Upper lobe of left lung (tissue), 6 donors: ENCODE measurements at regions not wholly inside any gene's neighbourhood (a gene's known extent, or its start where the extent isn't known, plus 50 kb on each side); places are given as distances from the start of the nearest gene placed in this dataset.

Experiments
- ATAC-seq, 2 donors: fragments of 200-7000 bp; cut with Tn5 transposase; one replicate each; pipeline ENCODE4 v1.9.1; 2022; ENCODE audit warnings: mild to moderate bottlenecking in 2 of 2, moderate library complexity in 2 of 2; ENCODE audit not compliant: low FRiP score in 2 of 2
- DNase-seq, 2 donors: peaks; one replicate each; pipeline ENCODE4 v3.0.0-alpha.2; 2019 to 2020
- H3K27ac ChIP-seq, 4 donors: fragments of 200-600 bp; sonication (generic); one replicate each; pipeline ENCODE4 v1.5.1; 2016 to 2019
- H3K27me3 ChIP-seq, 4 donors: fragments of 200-600 bp; sonication (generic); one replicate each; pipeline ENCODE4 v1.5.1; 2017 to 2019
- H3K36me3 ChIP-seq, 4 donors: fragments of 200-600 bp; sonication (generic); one replicate each; pipeline ENCODE4 v1.5.1; 2016 to 2019
- H3K4me1 ChIP-seq, 4 donors: fragments of 200-600 bp; sonication (generic); one replicate each; pipeline ENCODE4 v1.5.1; 2018 to 2019
- H3K4me3 ChIP-seq, 4 donors: fragments of 200-600 bp; sonication (generic); one replicate each; pipeline ENCODE4 v1.5.1; 2017 to 2019; ENCODE audit warnings: mild to moderate bottlenecking in 2 of 4, moderate library complexity in 1 of 4
- H3K9me3 ChIP-seq, 4 donors: fragments of 200-600 bp; sonication (generic); one replicate each; pipeline ENCODE4 v1.5.1; 2018 to 2019
- EP300 ChIP-seq, 4 donors: sonication (generic); formaldehyde crosslinking; IDR thresholded peaks; one replicate each; pipeline ENCODE4 v1.5.1; 2017; ENCODE audit warnings: antibody characterized with exemption in 4 of 4, control low read depth in 2 of 4
- POLR2A ChIP-seq, 4 donors: fragments of 450-650 bp; IDR thresholded peaks; one replicate each; pipeline ENCODE4 v1.5.1; 2016 to 2017; ENCODE audit warnings: antibody characterized with exemption in 4 of 4, mild to moderate bottlenecking in 2 of 4
- POLR2AphosphoS5 ChIP-seq, 2 donors: sonication (generic); formaldehyde crosslinking; IDR thresholded peaks; one replicate each; pipeline ENCODE4 v1.5.1; 2017; ENCODE audit warnings: antibody characterized with exemption in 2 of 2
- WGBS, 2 donors: methylation state at CpG; one replicate each; pipeline ENCODE4 v1.1.5; 2017 to 2018; 5-methylcytosine and 5-hydroxymethylcytosine counted together
- TF ChIP-seq, protein P1 (sequence below), 6 experiments: fragments of 450-650 bp in 4 of 6; fragments of 200-600 bp in 2 of 6; sonication (generic) in 2 of 6; IDR thresholded peaks; one replicate each; pipeline ENCODE4 v1.5.1; 2016 to 2019; ENCODE audit warnings: antibody characterized with exemption in 6 of 6
- donor health status: DM: no; HTN: no; CAD: no; lungs with moderate emphysema.
- donor health status: DM: no; HTN: yes; CAD: no; lungs with severe emphysema.

DNA sequence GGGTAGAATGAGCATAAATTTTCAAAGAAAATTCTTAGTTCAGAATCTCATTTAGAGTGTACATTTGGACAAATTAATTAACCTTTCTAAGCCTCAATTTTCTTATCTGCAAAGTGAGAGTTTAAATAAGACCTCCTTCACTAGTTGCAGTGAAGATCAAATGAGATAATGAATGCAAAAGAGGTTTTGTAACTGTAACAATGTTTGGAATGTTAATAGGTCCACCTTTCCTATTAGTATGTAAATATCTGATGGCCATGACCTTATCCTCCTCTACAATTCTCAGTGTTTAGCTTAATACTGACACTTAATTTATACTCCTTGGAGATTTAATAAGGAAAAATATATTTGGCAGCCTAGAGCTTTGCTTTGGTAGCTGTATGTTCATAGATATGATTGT is 138.8 kb downstream of the GABRG1 start:
- DNase-seq (no peak), ATAC-seq (no peak)
- Histone ChIP-seq H3K27ac (no peak overlapping the region), H3K9me3 (no peaks in the 10 kb centered on the region), H3K4me3 (no peak overlapping the region), H3K4me1 (no peaks in the 10 kb centered on the region), H3K36me3 (no peaks in the 10 kb centered on the region), H3K27me3 (no peaks in the 10 kb centered on the region)
- TF ChIP-seq EP300 (IDR thresholded peaks at IDR 0.05) (no peak), POLR2AphosphoS5 (IDR thresholded peaks at IDR 0.05) (no peak), POLR2A (IDR thresholded peaks at IDR 0.05) (no peak)
- TF ChIP-seq, protein P1, sequence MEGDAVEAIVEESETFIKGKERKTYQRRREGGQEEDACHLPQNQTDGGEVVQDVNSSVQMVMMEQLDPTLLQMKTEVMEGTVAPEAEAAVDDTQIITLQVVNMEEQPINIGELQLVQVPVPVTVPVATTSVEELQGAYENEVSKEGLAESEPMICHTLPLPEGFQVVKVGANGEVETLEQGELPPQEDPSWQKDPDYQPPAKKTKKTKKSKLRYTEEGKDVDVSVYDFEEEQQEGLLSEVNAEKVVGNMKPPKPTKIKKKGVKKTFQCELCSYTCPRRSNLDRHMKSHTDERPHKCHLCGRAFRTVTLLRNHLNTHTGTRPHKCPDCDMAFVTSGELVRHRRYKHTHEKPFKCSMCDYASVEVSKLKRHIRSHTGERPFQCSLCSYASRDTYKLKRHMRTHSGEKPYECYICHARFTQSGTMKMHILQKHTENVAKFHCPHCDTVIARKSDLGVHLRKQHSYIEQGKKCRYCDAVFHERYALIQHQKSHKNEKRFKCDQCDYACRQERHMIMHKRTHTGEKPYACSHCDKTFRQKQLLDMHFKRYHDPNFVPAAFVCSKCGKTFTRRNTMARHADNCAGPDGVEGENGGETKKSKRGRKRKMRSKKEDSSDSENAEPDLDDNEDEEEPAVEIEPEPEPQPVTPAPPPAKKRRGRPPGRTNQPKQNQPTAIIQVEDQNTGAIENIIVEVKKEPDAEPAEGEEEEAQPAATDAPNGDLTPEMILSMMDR (IDR thresholded peaks at IDR 0.05): no peak

DNA sequence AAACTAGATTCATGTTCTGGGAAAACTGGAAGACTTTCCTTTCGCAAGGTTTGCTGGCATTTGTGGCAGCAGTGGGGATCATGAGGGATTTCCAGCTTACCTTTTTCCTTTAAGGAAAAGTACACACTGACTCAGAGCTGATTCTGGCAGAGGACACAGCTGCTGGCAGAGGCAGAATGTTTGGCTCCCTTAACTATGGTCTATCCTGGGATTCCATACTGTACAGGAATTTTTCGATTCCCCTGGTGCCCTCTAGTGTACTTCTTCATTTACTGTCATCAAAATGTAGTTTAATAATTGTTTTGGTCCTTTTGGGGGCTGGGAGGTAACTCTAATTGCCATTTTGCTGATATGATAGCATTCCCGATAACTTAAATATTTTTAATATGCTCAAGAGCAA is 152.7 kb downstream of the GABRG1 start:
- Histone ChIP-seq H3K27me3 (no peaks in the 10 kb centered on the region), H3K4me1 (no peaks in the 10 kb centered on the region), H3K36me3 (no peaks in the 10 kb centered on the region), H3K9me3 (peaks cover 0 to 22% (median 9%) of the 10 kb centered on the region in 4 donors), H3K27ac (no peak overlapping the region), H3K4me3 (no peak overlapping the region)
- no peak for DNase-seq
- TF ChIP-seq POLR2A (IDR thresholded peaks at IDR 0.05) (no peak), EP300 (IDR thresholded peaks at IDR 0.05) (no peak), POLR2AphosphoS5 (IDR thresholded peaks at IDR 0.05) (no peak)
- TF ChIP-seq, protein P1 (IDR thresholded peaks at IDR 0.05): no peak
- ATAC-seq: no peak
- 90 to 94% methylated on average over 3 of the region's 3 CpGs for WGBS, 2 donors

DNA sequence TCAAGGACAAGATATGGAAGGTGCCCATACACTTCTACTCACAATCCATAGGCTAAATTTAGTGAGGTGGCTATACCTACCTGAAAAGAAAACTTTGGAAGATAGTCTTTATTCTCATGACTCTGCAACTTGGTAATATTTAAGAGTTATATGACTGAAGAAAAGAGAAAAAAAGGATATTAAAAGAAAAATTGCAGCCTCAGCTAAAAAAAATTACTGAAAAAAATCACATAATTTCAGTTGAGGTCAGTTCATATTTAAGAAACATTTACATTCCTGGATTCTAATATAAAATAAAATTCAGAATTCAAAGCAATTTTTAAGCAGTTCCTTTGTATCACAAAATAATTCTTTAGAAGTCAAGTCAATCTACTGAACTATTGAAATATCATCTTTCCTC is 166.5 kb downstream of the GABRG1 start:
- no peaks in the 10 kb centered on the region for H3K4me1 ChIP-seq
- ATAC-seq (no peak), DNase-seq (no peak)
- no peaks in the 10 kb centered on the region for H3K9me3 ChIP-seq
- no peak overlapping the region for H3K4me3 ChIP-seq
- H3K27ac ChIP-seq: no peak overlapping the region
- H3K36me3 ChIP-seq: no peaks in the 10 kb centered on the region
- TF ChIP-seq EP300 (IDR thresholded peaks at IDR 0.05): no peak
- TF ChIP-seq, protein P1 (IDR thresholded peaks at IDR 0.05): no peak
- TF ChIP-seq POLR2AphosphoS5 (IDR thresholded peaks at IDR 0.05): no peak
- TF ChIP-seq POLR2A (IDR thresholded peaks at IDR 0.05): no peak
- H3K27me3 ChIP-seq: no peaks in the 10 kb centered on the region

DNA sequence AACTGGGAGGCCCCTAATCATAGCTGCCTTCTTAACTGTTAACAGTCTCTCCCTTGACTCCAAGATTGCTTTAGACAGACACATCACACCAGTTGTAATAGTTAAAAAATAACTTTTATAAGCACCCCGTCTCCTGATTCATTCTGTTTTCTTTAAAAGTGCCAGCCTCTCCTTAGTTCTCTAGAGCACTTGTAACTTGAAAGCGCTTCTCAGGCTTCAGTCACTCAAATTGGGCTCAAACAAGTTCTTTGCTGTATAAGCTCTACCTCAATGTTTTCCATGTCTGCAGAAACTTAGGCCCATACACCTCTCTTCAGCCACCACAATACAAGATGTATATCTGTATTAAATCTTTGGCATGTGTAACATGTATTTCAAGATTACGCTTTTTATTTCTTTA is 169.6 kb downstream of the GABRG1 start:
- no peak for DNase-seq

DNA sequence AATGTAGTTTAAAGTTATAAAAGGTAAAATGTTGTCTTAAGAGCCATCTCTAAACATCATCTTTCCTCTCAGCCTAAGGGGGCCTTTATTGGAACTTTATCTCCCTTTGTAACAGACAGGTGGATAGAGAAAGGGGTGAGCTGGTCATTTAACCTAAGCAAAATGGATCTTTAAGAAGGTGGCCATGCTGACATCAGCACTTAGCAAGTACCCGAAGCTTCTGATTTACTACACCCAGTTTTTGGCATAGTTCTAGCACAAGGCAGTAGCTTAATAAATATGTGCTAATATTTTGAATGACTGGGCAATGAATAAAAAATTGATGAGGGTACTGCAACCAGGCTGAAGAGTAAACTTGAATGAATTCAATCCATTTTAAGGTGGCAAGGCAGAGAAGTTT is 172.7 kb downstream of the GABRG1 start:
- H3K4me3 ChIP-seq: no peak overlapping the region
- 79 to 83% methylated on average over 1 of the region's 1 CpG for WGBS, 2 donors
- no peak overlapping the region for H3K27ac ChIP-seq
- no peak for TF ChIP-seq POLR2A (IDR thresholded peaks at IDR 0.05)
- no peak for TF ChIP-seq EP300 (IDR thresholded peaks at IDR 0.05)
- TF ChIP-seq, protein P1 (IDR thresholded peaks at IDR 0.05): no peak
- no peak for TF ChIP-seq POLR2AphosphoS5 (IDR thresholded peaks at IDR 0.05)
- H3K36me3 ChIP-seq: no peaks in the 10 kb centered on the region
- no peak for ATAC-seq
- no peaks in the 10 kb centered on the region for H3K9me3 ChIP-seq
- DNase-seq: no peak
- no peaks in the 10 kb centered on the region for H3K4me1 ChIP-seq
- no peaks in the 10 kb centered on the region for H3K27me3 ChIP-seq

More for the DNA sequence above, 169.6 kb downstream of the GABRG1 start:
- no peaks in the 10 kb centered on the region for H3K36me3 ChIP-seq
- no peak overlapping the region for H3K27ac ChIP-seq
- no peak for ATAC-seq
- no peaks in the 10 kb centered on the region for H3K4me1 ChIP-seq
- TF ChIP-seq POLR2A (IDR thresholded peaks at IDR 0.05) (no peak), POLR2AphosphoS5 (IDR thresholded peaks at IDR 0.05) (no peak), EP300 (IDR thresholded peaks at IDR 0.05) (no peak)
- TF ChIP-seq, protein P1 (IDR thresholded peaks at IDR 0.05): no peak
- no peaks in the 10 kb centered on the region for H3K27me3 ChIP-seq
- H3K9me3 ChIP-seq: no peaks in the 10 kb centered on the region
- H3K4me3 ChIP-seq: no peak overlapping the region
- WGBS, 2 donors: 40 to 44% methylated on average over 3 of the region's 3 CpGs
